ENCODE measurements at regions not wholly inside any gene's neighbourhood (a gene's known extent, or its start where the extent isn't known, plus 50 kb on each side); places are given as distances from the start of the nearest gene placed in this dataset.
A peak's percentile ranks its signal among the peaks of the same experiment; 100 is the strongest.

GRCh38 chr5:115455301-115455707 is 89.3 kb downstream of the FEM1C start:
- TF ChIP-seq CTCF (IDR thresholded peaks at IDR 0.05 in 4 of 5, conservative IDR thresholded peaks at IDR 0.05 in 1 of 5): no peak
- TF ChIP-seq POLR2A (IDR thresholded peaks at IDR 0.05): peak in 1 of 2 donors; percentile 19
